Fibroblast of upper back skin (primary cell): ENCODE measurements at regions not wholly inside any gene's neighbourhood (a gene's known extent, or its start where the extent isn't known, plus 50 kb on each side); places are given as distances from the start of the nearest gene placed in this dataset.
"Not testable (repeated sequence)": the region's sequence is repeated elsewhere in the genome, so short reads cannot be mapped to it uniquely, and the experiment has no call there.

Experiments used
- DNase-seq: peaks from one replicate; pipeline ENCODE4 v3.0.0-alpha.2; 2013

DNA sequence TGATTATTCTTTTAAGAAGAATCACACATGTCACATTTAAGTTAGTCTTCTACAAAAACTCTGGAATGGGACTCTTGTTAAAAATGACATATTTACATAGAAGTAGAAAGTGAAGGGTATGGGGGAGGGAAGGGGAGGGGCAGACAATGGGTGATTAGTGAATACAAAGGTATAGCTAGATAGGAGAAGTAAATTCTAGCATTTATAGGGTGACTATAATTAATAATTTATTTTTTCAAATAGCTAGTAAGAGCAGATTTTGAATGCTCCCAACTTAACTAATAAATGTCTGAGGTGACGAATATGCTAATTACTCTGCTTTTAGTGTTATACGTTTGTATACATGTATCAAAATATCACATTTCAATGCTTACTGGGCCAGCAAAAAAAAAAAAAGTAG is 59.4 kb downstream of the BLTP3B start:
- DNase-seq = no peak

DNA sequence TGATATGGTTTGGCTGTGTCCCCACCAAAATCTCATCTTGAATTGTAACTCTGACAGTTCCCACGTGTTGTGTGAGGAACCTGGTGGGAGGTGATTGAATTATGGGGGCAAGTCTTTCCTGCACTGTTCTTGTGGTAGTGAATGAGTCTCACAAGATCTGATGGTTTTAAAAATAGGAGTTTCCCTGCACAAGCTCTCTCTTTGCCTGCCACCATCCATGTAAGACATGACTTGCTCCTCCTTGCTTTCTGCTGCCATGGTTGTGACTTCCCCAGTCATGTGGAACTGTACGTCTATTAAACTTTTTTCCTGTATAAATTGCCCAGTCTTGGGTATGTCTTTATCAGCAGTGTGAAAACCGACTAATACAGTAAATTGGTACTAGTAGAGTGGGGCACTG is 63.9 kb downstream of the BLTP3B start:
- not testable (repeated sequence) for DNase-seq

DNA sequence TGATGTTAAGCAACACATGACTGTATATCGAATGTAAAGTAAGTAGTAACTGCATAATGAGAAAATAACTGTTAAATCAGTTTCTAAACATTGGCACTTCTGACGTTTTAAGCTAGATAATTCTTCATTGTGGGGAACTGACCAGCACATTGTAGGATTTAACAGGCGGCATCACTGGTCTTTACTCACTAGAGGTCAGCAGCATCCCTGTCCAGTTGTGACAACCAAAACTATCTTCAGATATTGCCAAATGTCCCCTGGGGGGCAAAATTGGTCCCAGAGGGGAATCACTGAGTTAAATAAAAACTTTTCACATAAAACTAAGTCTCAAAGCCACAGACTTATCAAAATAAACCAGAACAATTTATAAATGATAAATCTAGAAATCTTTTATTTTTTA is 65.3 kb downstream of the BLTP3B start:
- DNase-seq = no peak

DNA sequence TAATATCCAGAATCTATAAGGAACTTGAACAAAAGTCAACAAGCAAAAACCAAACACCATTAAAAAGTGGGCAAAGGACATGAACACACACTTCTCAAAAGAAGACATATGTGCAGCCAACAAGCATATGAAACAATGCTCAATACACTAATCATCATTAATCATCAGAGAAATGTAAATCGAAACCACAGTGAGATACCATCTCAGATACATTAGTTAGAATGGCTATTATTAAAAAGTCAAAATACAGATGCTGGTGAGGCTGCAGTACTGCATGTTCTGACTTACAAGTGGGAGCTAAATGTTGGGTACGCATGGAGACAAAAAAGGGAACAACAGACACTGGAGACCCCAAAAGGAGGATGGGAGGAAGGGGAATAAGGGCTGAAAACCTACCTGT is 67.1 kb downstream of the BLTP3B start:
- DNase-seq = no peak

DNA sequence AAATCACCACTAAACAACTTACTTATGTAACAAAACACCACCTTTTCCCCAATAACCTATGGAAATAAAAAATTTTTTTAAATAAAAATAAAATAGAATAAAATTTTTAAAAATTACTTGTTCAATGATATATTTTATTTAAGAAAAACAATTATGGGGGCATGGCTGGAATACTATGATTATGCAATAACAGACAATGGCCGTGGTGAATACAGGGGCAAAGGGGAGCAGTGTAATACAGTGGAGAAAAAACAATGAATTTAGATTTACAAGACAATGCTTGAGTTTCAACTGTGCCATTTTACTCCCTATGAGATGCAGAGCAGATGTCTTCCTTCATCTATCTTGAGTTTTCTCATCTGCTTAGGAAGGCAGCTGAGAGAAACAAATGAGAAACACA is 72.9 kb downstream of the BLTP3B start:
- DNase-seq = no peak

DNA sequence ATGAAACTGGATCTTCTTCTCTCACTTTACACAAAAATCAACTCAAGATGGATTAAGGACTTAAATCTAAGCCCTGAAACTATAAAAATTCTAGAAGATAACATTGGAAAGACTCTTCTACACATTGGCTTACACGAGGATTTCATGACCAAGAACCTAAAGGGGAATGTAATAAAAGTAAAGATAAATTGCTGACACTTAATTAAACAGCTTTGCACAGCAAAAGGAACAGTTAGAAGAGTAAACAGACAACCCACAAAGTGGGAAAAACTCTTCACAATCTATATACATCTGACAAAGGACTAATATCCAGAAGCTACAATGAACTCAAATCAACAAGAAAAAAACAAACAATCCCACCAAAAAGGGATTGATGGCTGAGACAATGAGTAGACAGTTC is 74.4 kb downstream of the BLTP3B start:
- DNase-seq = no peak

DNA sequence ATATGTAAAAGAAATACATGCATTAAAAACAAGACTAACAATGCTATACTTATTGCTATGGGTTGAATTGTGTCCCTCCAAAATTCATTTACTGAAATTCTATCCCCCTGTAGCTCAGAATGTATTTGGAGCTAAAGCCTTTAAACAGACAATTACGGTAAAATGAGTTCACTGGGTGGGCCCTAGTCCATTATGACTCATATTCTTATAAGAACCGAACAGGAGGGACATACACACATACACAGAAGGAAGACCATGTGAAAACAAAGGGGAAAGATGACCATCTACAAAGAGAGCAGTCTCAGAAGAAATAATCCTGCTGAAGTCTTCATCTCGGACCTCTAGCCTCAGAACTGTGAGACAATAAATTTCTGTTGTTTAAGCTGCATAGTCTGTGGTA is 77.1 kb upstream of the ANKS1B start:
- peak; percentile 9 for DNase-seq

DNA sequence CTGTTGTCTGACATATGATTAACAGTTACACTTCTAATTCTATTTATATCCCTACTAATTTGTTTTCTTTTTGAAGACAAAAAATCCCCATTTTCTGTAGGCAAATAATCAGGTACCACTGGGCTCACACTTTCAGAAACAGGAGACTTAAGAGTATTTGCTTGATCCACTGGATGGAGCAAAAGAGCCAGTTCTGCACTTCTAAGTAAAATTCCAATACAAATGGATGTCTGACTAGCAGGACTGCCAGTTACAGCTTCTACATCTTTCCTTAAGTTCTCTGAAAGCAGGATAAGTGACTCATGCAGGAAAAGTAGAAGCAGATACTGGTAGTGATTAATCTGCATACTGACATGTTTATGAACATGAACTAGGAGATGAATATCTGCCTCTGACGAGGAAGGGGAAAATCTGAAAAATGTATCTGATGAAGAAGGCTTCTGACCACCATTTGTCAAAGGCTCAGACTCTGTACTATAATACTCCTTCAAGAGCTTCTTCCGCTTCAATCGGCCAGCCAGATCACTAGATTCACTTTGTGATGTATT is 73.8 kb upstream of the ANKS1B start:
- DNase-seq = peak; percentile 96

DNA sequence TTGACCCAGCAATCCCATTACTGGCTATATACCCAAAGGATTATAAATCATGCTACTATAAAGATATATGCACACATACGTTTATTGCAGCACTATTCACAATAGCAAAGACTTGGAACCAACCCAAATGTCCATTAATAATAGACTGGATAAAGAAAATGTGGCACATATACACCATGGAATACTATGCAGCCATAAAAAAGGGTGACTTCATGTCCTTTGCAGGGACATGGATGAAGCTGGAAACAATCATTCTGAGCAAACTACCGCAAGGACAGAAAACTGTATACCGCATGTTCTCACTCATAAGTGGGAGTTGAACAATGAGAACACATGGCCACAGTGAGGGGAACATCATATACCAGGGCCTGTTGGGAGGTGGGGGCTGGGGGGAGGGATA is 61.5 kb upstream of the ANKS1B start:
- DNase-seq = not testable (repeated sequence)

DNA sequence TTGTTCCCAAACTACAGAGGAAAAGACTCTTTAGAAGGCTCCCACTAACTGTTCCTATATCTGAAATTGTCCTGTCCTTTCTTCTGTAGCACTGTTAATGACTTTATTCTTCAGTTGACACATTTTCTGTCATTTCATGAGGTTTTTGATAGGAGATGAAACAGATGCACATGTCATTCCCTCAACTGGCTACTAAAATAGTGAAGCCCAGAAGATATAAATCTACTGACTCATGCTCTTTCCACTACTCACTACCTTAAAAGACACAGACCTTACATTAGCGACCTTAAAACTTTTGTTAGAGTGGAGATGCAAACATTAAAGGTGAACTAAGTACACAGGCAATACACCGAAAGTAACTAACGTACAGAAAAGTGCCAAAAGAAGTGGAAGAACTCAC is 59.5 kb upstream of the ANKS1B start:
- no peak for DNase-seq

DNA sequence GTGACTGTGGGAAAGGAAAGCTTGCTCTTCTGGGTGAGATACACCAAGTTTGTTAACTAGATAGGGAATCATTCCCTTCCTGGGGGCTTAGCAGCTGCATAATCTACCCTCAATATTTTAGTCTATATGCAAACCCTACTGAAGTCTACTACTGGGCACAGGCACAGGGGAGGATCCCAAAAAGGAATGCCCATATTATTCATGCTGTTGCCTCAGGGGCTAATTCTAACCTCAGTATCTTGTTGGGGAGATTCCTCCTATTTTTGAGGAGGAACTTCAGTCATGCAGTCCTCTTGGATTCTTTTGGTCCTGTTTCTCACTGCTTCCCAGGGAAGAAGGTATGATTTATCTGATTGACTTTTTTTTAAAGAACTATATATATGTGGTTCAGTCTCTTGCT is 58.9 kb upstream of the ANKS1B start:
- no peak for DNase-seq
